H9 (cell line): ENCODE measurements at regions not wholly inside any gene's neighbourhood (a gene's known extent, or its start where the extent isn't known, plus 50 kb on each side); places are given as distances from the start of the nearest gene placed in this dataset.

Experiments used
- DNase-seq: peaks from one replicate; pipeline ENCODE4 v3.0.0-alpha.2; 2017
- H2AFZ ChIP-seq: one replicate; pipeline ENCODE4 v1.6.1; 2013; ENCODE audit warnings: mild to moderate bottlenecking, low read length, control low read depth, moderate library complexity
- H2AK5ac ChIP-seq: 2 replicates; pipeline ENCODE4 v1.6.1; 2013; ENCODE audit warnings: low read length, control low read depth, mixed read lengths; ENCODE audit not compliant: insufficient read length
- H2BK120ac ChIP-seq: one replicate; pipeline ENCODE4 v1.6.1; 2013; ENCODE audit warnings: low read depth, mild to moderate bottlenecking, low read length, control low read depth, inconsistent platforms; ENCODE audit not compliant: poor library complexity, severe bottlenecking
- H2BK12ac ChIP-seq: 2 replicates; pipeline ENCODE4 v1.6.1; 2013; ENCODE audit warnings: low read length, control low read depth, mixed read lengths, low read depth; ENCODE audit not compliant: insufficient read length
- H2BK15ac ChIP-seq: 2 replicates; pipeline ENCODE4 v1.6.1; 2013; ENCODE audit warnings: low read depth, low read length, control low read depth
- H2BK20ac ChIP-seq: one replicate; pipeline ENCODE4 v1.6.1; 2013; ENCODE audit warnings: low read depth, mild to moderate bottlenecking, low read length, control low read depth, inconsistent platforms; ENCODE audit not compliant: poor library complexity, severe bottlenecking
- H2BK5ac ChIP-seq: 2 replicates; pipeline ENCODE4 v1.6.1; 2013; ENCODE audit warnings: low read length, control low read depth, mixed read lengths; ENCODE audit not compliant: insufficient read length
- H3K14ac ChIP-seq: 2 replicates; pipeline ENCODE4 v1.6.1; 2013; ENCODE audit warnings: low read length, control low read depth; ENCODE audit not compliant: insufficient read depth
- H3K18ac ChIP-seq: 2 replicates; pipeline ENCODE4 v1.6.1; 2013; ENCODE audit warnings: low read depth, mild to moderate bottlenecking, mixed read lengths, low read length, control low read depth; ENCODE audit not compliant: insufficient read length
- H3K23ac ChIP-seq: 2 replicates; pipeline ENCODE4 v1.6.1; 2013; ENCODE audit warnings: low read length, control low read depth, mixed read lengths, low read depth; ENCODE audit not compliant: insufficient read length
- H3K23me2 ChIP-seq: 2 replicates; pipeline ENCODE4 v1.6.1; 2013; ENCODE audit warnings: low read depth, mild to moderate bottlenecking, mixed read lengths, low read length, control low read depth; ENCODE audit not compliant: insufficient read length, poor library complexity, severe bottlenecking
- H3K27ac ChIP-seq: 2 replicates; pipeline ENCODE4 v1.5.1; 2013; ENCODE audit warnings: low read length, control low read depth, mixed read lengths, low read depth; ENCODE audit not compliant: insufficient read length
- H3K27me3 ChIP-seq: 2 replicates; pipeline ENCODE4 v1.6.1; 2013; ENCODE audit warnings: low read length, control low read depth, inconsistent platforms; ENCODE audit not compliant: insufficient read depth
- H3K4ac ChIP-seq: 2 replicates; pipeline ENCODE4 v1.6.1; 2013; ENCODE audit warnings: low read depth, mild to moderate bottlenecking, control low read depth, inconsistent platforms, low read length, moderate library complexity
- H3K4me1 ChIP-seq: 2 replicates; pipeline ENCODE4 v1.6.1; 2013; ENCODE audit warnings: low read length, control low read depth, inconsistent platforms; ENCODE audit not compliant: insufficient read depth
- H3K4me2 ChIP-seq: 2 replicates; pipeline ENCODE4 v1.6.1; 2013; ENCODE audit warnings: low read length, control low read depth, mixed read lengths; ENCODE audit not compliant: insufficient read length, insufficient read depth
- H3K56ac ChIP-seq: 2 replicates; pipeline ENCODE4 v1.6.1; 2013; ENCODE audit warnings: low read depth, mild to moderate bottlenecking, mixed read lengths, low read length, control low read depth; ENCODE audit not compliant: insufficient read length
- H3K79me1 ChIP-seq: 2 replicates; pipeline ENCODE4 v1.6.1; 2013; ENCODE audit warnings: low read depth, mild to moderate bottlenecking, moderate library complexity, low read length, control low read depth, inconsistent platforms; ENCODE audit not compliant: insufficient read depth, poor library complexity, severe bottlenecking
- H3K79me2 ChIP-seq: 2 replicates; pipeline ENCODE4 v1.6.1; 2013; ENCODE audit warnings: low read length, control low read depth, inconsistent platforms; ENCODE audit not compliant: insufficient read depth
- H3K9ac ChIP-seq: 2 replicates; pipeline ENCODE4 v1.6.1; 2013; ENCODE audit warnings: low read length, control low read depth, mixed read lengths; ENCODE audit not compliant: insufficient read length; ENCODE audit errors: extremely low read depth
- H3K9me3 ChIP-seq: one replicate; pipeline ENCODE4 v1.6.1; 2013; ENCODE audit warnings: low read depth, low read length, inconsistent platforms; ENCODE audit not compliant: control insufficient read depth
- H3T11ph ChIP-seq: one replicate; pipeline ENCODE4 v1.6.1; 2013; ENCODE audit warnings: mild to moderate bottlenecking, low read length, control low read depth, inconsistent platforms
- H4K20me1 ChIP-seq: one replicate; pipeline ENCODE4 v1.6.1; 2013; ENCODE audit not compliant: control insufficient read depth, insufficient read length, insufficient read depth
- H4K5ac ChIP-seq: 2 replicates; pipeline ENCODE4 v1.6.1; 2013; ENCODE audit warnings: low read depth, mild to moderate bottlenecking, mixed read lengths, low read length, control low read depth; ENCODE audit not compliant: insufficient read length
- H4K8ac ChIP-seq: replicated peaks from 2 replicates; pipeline ENCODE4 v1.6.1; 2013; ENCODE audit warnings: low read length, control low read depth, mixed read lengths, low read depth; ENCODE audit not compliant: insufficient read length
- H4K91ac ChIP-seq: 2 replicates; pipeline ENCODE4 v1.6.1; 2013; ENCODE audit warnings: low read depth, mild to moderate bottlenecking, moderate library complexity, mixed read lengths, low read length, control low read depth; ENCODE audit not compliant: insufficient read length
- H3K27ac Mint-ChIP-seq, 3 experiments: 2 replicates in 2 of 3; 3 replicates in 1 of 3; pipeline ENCODE4 v1.8.0; 2020 to 2021; ENCODE audit warnings: mixed read lengths in 3 of 3, mild to moderate bottlenecking in 1 of 3, moderate library complexity in 1 of 3
- H3K27me3 Mint-ChIP-seq: 2 replicates; pipeline ENCODE4 v1.8.0; 2021; ENCODE audit warnings: low read depth, mild to moderate bottlenecking, moderate library complexity, mixed read lengths
- H3K36me3 Mint-ChIP-seq, 3 experiments: 2 replicates in 2 of 3; 3 replicates in 1 of 3; pipeline ENCODE4 v1.8.0; 2020 to 2021; ENCODE audit warnings: low read depth in 3 of 3, mixed read lengths in 3 of 3; ENCODE audit not compliant: insufficient read depth in 1 of 3
- H3K4me1 Mint-ChIP-seq, 2 experiments: 2 replicates each; pipeline ENCODE4 v1.8.0; 2020; ENCODE audit warnings: mixed read lengths in 2 of 2
- H3K4me3 Mint-ChIP-seq, 2 experiments: 2 replicates in 1 of 2; 3 replicates in 1 of 2; pipeline ENCODE4 v1.8.0; 2020 to 2021; ENCODE audit warnings: mild to moderate bottlenecking in 2 of 2, mixed read lengths in 2 of 2, moderate library complexity in 1 of 2
- H3K9me3 Mint-ChIP-seq, 2 experiments: 2 replicates in 1 of 2; 3 replicates in 1 of 2; pipeline ENCODE4 v1.8.0; 2020; ENCODE audit warnings: mild to moderate bottlenecking in 2 of 2, mixed read lengths in 2 of 2, moderate library complexity in 1 of 2
- WGBS: extraction: QIAGEN DNeasy Blood & Tissue Kit; methylation state at CpG from one replicate; pipeline ENCODE4 v1.1.7; 2013; ENCODE audit warnings: missing lambda C conversion rate, low lambda C conversion rate, mixed read lengths; ENCODE audit not compliant: insufficient read length; ENCODE audit errors: extremely low coverage; 5-methylcytosine and 5-hydroxymethylcytosine counted together
- TF ChIP-seq, protein P1 (sequence below): fragments of 200-600 bp; sonication (generic); conservative IDR thresholded peaks from 3 replicates; pipeline ENCODE4 v1.8.0; 2021; ENCODE audit warnings: antibody characterized with exemption, mild to moderate bottlenecking

DNA sequence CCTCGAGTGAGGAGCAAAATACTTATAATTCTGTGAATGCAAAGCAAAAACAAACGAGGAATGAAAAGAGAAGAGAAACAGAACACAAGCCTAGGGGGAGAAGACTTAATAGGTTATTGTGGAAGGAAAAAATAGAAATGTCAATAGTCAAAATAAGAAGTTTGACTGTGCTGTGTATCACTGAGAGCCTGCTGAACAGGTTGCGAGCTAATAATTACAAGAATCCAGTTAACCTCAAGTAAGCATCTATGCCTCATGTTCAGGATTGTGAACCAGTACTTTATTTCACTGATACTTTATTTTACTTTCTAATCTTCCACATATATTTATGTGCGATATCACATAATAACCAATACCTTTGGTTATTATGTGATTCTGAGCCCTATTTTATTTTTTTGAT is 316.7 kb downstream of the OTUD1 start:
- H3K27ac Mint-ChIP-seq: no peak overlapping the region
- H2BK12ac ChIP-seq: no peak overlapping the region

More for the DNA sequence above, 316.7 kb downstream of the OTUD1 start:
- TF ChIP-seq, protein P1, sequence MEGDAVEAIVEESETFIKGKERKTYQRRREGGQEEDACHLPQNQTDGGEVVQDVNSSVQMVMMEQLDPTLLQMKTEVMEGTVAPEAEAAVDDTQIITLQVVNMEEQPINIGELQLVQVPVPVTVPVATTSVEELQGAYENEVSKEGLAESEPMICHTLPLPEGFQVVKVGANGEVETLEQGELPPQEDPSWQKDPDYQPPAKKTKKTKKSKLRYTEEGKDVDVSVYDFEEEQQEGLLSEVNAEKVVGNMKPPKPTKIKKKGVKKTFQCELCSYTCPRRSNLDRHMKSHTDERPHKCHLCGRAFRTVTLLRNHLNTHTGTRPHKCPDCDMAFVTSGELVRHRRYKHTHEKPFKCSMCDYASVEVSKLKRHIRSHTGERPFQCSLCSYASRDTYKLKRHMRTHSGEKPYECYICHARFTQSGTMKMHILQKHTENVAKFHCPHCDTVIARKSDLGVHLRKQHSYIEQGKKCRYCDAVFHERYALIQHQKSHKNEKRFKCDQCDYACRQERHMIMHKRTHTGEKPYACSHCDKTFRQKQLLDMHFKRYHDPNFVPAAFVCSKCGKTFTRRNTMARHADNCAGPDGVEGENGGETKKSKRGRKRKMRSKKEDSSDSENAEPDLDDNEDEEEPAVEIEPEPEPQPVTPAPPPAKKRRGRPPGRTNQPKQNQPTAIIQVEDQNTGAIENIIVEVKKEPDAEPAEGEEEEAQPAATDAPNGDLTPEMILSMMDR: no peak
- no peak overlapping the region for H4K91ac ChIP-seq
- no peak overlapping the region for H3K4ac ChIP-seq
- H4K8ac ChIP-seq: no peak overlapping the region
- Mint-ChIP-seq H3K27me3 (no peaks in the 10 kb centered on the region), H3K9me3 (no peaks in the 10 kb centered on the region), H3K36me3 (no peaks in the 10 kb centered on the region), H3K4me1 (no peaks in the 10 kb centered on the region), H3K4me3 (no peak overlapping the region)
- no peak overlapping the region for H3K23ac ChIP-seq
- H3K27ac ChIP-seq: no peak overlapping the region
- no peak for DNase-seq
- H3K4me2 ChIP-seq: no peak overlapping the region
- no peak overlapping the region for H3K56ac ChIP-seq
- no peak overlapping the region for H2BK15ac ChIP-seq
- no peak overlapping the region for H2BK20ac ChIP-seq
- no peaks in the 10 kb centered on the region for H3K79me1 ChIP-seq
- no peak overlapping the region for H3K9ac ChIP-seq
- no CpG with 5 or more reads among the region's 4 CpGs for WGBS
- H4K20me1 ChIP-seq: no peaks in the 10 kb centered on the region
- no peaks in the 10 kb centered on the region for H3K79me2 ChIP-seq
- H4K5ac ChIP-seq: no peak overlapping the region
- no peak overlapping the region for H3K18ac ChIP-seq
- H3K4me1 ChIP-seq: no peaks in the 10 kb centered on the region
- no peaks in the 10 kb centered on the region for H3K9me3 ChIP-seq
- no peaks in the 10 kb centered on the region for H3K23me2 ChIP-seq
- H2BK5ac ChIP-seq: no peak overlapping the region
- H3T11ph ChIP-seq: no peak overlapping the region
- no peak overlapping the region for H2AFZ ChIP-seq
- H2BK120ac ChIP-seq: no peak overlapping the region
- no peaks in the 10 kb centered on the region for H3K27me3 ChIP-seq
- H2AK5ac ChIP-seq: no peak overlapping the region
- H3K14ac ChIP-seq: no peak overlapping the region
